ENCODE measurements at regions not wholly inside any gene's neighbourhood (a gene's known extent, or its start where the extent isn't known, plus 50 kb on each side); places are given as distances from the start of the nearest gene placed in this dataset.

DNA sequence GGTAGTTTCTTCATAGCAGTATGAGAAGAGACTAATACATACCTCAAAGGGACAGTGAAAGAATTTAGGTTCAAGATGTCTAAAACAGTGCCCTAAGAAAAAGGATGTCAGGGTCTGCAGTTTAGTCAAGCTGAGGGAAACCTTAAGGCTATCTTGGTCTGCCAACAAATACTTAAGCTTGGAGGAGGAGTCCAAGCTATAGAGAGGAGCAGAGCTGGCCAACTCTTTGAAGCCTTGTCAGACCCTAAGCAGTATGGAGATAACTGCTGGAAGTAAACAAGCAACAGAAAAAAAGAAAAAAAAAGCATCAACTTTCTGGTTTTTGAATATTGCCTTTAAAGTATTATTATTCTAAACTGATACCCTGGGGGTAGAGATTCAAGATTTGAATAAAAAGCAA, 1518.1 kb downstream of the GRIK2 start:
- no peak for TF ChIP-seq ZFX (IDR thresholded peaks at IDR 0.05; ENCODE audit: borderline replicate concordance)
- TF ChIP-seq, protein P1, sequence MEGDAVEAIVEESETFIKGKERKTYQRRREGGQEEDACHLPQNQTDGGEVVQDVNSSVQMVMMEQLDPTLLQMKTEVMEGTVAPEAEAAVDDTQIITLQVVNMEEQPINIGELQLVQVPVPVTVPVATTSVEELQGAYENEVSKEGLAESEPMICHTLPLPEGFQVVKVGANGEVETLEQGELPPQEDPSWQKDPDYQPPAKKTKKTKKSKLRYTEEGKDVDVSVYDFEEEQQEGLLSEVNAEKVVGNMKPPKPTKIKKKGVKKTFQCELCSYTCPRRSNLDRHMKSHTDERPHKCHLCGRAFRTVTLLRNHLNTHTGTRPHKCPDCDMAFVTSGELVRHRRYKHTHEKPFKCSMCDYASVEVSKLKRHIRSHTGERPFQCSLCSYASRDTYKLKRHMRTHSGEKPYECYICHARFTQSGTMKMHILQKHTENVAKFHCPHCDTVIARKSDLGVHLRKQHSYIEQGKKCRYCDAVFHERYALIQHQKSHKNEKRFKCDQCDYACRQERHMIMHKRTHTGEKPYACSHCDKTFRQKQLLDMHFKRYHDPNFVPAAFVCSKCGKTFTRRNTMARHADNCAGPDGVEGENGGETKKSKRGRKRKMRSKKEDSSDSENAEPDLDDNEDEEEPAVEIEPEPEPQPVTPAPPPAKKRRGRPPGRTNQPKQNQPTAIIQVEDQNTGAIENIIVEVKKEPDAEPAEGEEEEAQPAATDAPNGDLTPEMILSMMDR (IDR thresholded peaks at IDR 0.05), result no peak

All from 22Rv1 (cell line).